ENCODE measurements at regions not wholly inside any gene's neighbourhood (a gene's known extent, or its start where the extent isn't known, plus 50 kb on each side); places are given as distances from the start of the nearest gene placed in this dataset.

- no peak for TF ChIP-seq CTCF (IDR thresholded peaks at IDR 0.05)
- no peak for TF ChIP-seq POLR2AphosphoS5 (IDR thresholded peaks at IDR 0.05)
- TF ChIP-seq EP300 (IDR thresholded peaks at IDR 0.05) = no peak
- TF ChIP-seq POLR2A (IDR thresholded peaks at IDR 0.05) = no peak
Observed at GRCh38 chr16:79770244-79771064, 169.9 kb upstream of the MAF start.
